Kidney (tissue), 13 donors: ENCODE measurements at regions not wholly inside any gene's neighbourhood (a gene's known extent, or its start where the extent isn't known, plus 50 kb on each side); places are given as distances from the start of the nearest gene placed in this dataset.

Experiments
- DNase-seq, 5 donors: peaks; one replicate each; pipeline ENCODE4 v3.0.0-alpha.2; 2013 to 2020
- FAIRE-seq: peaks from 2 replicates; lab custom pipeline; 2012; peaks lifted over from hg19 to GRCh38; lab: Jason Lieb, UNC
- H3K27ac ChIP-seq, 2 donors: one replicate each; pipeline ENCODE4 v1.7.0; 2013; ENCODE audit warnings: low read depth in 2 of 2, low read length in 2 of 2, inconsistent platforms in 1 of 2
- H3K27me3 ChIP-seq: one replicate; pipeline ENCODE4 v1.7.1; 2013; ENCODE audit warnings: low read length, inconsistent platforms; ENCODE audit not compliant: control insufficient read depth, insufficient read depth
- H3K36me3 ChIP-seq, 3 donors: one replicate each; pipeline versions ENCODE4 v1.7.0 to v1.7.1; 2013; ENCODE audit warnings: low read length in 3 of 3, control low read depth in 1 of 3, inconsistent platforms in 1 of 3; ENCODE audit not compliant: insufficient read depth in 3 of 3, control insufficient read depth in 2 of 3
- H3K4me1 ChIP-seq, 3 donors: one replicate each; pipeline versions ENCODE4 v1.7.0 to v1.7.1; 2013; ENCODE audit warnings: low read length in 3 of 3, inconsistent platforms in 1 of 3, low read depth in 1 of 3; ENCODE audit not compliant: control insufficient read depth in 2 of 3, insufficient read depth in 2 of 3
- H3K4me3 ChIP-seq, 3 donors: one replicate each; pipeline versions ENCODE4 v1.7.0 to v1.8.1; 2013; ENCODE audit warnings: low read length in 3 of 3, control low read depth in 1 of 3, inconsistent platforms in 1 of 3
- H3K9ac ChIP-seq, 3 donors: one replicate each; pipeline versions ENCODE4 v1.7.0 to v1.7.1; 2013; ENCODE audit warnings: low read length in 3 of 3, control low read depth in 1 of 3, inconsistent platforms in 1 of 3
- H3K9me3 ChIP-seq, 3 donors: one replicate each; pipeline versions ENCODE4 v1.7.0 to v1.7.1; 2013; ENCODE audit warnings: low read length in 3 of 3, control low read depth in 1 of 3, inconsistent platforms in 1 of 3; ENCODE audit not compliant: control insufficient read depth in 2 of 3, insufficient read depth in 1 of 3
- intact Hi-C: fragments of 100-400 bp; cut with DNase I; formaldehyde crosslinking; loops from one replicate; pipeline ENCODE4 v1.11.1; 2022
- TF ChIP-seq, protein P1 (sequence below): IDR thresholded peaks from 3 replicates; pipeline ENCODE4 v1.5.1; 2012; ENCODE audit warnings: mild to moderate bottlenecking, moderate library complexity, borderline replicate concordance; ENCODE audit not compliant: insufficient read depth; ENCODE audit errors: extremely low read depth
- donor health status: control.
- donor health status: control.
- donor health status: control.
- donor health status: control.
- donor health status: control.
- donor health status: DM: yes; HTN: yes; CAD: no.
- donor health status: Normal renal cell carcinoma (clear cell type).

DNA sequence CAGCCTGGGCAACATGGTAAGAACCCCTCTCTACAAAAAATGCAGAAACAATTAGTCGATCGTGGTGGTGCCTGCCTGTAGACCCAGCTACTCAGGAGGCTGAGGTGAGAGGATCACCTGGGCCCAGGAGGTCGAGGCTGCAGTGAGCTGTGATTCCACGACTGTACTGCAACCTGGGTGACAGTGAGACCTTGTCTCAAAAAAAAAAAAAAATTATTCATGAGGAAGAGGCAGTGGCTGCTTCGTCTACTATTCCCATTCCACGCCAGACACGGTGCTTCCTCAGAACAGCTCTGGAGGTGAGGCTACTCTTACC lies 52.2 kb upstream of the GSE1 start:
- Histone ChIP-seq H3K9me3 (no peaks in the 10 kb centered on the region), H3K27ac (no peak overlapping the region), H3K9ac (no peak overlapping the region), H3K4me3 (no peak overlapping the region), H3K4me1 (peaks cover 6 to 57% (median 47%) of the 10 kb centered on the region in 3 donors), H3K27me3 (no peaks in the 10 kb centered on the region), H3K36me3 (no peaks in the 10 kb centered on the region)
- TF ChIP-seq, protein P1, sequence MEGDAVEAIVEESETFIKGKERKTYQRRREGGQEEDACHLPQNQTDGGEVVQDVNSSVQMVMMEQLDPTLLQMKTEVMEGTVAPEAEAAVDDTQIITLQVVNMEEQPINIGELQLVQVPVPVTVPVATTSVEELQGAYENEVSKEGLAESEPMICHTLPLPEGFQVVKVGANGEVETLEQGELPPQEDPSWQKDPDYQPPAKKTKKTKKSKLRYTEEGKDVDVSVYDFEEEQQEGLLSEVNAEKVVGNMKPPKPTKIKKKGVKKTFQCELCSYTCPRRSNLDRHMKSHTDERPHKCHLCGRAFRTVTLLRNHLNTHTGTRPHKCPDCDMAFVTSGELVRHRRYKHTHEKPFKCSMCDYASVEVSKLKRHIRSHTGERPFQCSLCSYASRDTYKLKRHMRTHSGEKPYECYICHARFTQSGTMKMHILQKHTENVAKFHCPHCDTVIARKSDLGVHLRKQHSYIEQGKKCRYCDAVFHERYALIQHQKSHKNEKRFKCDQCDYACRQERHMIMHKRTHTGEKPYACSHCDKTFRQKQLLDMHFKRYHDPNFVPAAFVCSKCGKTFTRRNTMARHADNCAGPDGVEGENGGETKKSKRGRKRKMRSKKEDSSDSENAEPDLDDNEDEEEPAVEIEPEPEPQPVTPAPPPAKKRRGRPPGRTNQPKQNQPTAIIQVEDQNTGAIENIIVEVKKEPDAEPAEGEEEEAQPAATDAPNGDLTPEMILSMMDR, result no peak
- DNase-seq, result no peak
- no peak for FAIRE-seq
- intact Hi-C loops, result no loop called here

DNA sequence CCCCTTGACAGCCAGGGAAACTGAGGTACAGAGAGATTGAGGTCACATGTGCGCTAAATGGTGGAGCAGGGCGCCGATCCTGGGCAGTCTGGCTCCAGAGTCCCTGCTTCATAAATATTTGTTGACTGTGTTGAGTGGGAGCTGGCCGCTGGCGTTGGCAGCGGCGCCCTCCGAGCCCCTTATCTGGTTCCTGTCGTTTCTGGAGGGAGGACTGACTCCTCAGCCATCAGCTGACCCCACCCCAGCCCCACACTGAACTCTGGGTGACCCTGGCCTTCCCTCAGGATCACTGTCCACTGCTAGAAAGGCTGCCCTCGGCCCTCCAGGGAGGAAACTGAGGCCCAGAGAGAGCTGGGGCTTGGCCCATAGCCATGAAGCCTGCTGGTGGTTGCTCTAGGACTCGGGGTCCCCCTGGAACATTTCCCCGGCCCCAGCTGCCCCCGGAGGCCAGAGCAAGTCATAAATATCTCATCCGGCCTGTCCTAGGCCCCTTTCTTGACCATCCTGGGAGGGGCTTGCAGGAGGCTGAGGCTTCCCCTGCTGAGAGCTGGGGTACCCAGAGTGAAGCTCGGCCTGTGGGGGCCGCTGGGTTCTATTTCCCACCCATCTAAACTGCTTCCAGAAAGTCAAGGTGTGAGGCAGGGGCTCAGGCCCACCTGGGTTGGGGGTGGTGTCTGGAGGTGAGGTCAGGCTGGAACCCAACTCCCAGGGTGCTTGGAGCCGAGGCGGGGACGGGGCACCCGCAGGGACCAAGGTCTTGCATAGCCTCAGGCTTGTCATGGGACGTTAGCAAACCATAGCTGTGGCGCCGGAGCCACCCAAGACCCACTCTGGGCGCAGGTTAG lies 51.7 kb upstream of the GSE1 start:
- TF ChIP-seq, protein P1, result no peak
- DNase-seq (peak in 1 of 5 donors; percentile 69), FAIRE-seq (no peak)
- Histone ChIP-seq H3K4me3 (no peak overlapping the region), H3K9me3 (no peaks in the 10 kb centered on the region), H3K27ac (peak overlapping the region; percentile 80 to 84), H3K4me1 (peaks cover 6 to 61% (median 51%) of the 10 kb centered on the region in 3 donors), H3K27me3 (no peaks in the 10 kb centered on the region), H3K36me3 (no peaks in the 10 kb centered on the region), H3K9ac (peak overlapping the region in 1 of 3 donors; percentile 63)
- intact Hi-C loops, result no loop called here

DNA sequence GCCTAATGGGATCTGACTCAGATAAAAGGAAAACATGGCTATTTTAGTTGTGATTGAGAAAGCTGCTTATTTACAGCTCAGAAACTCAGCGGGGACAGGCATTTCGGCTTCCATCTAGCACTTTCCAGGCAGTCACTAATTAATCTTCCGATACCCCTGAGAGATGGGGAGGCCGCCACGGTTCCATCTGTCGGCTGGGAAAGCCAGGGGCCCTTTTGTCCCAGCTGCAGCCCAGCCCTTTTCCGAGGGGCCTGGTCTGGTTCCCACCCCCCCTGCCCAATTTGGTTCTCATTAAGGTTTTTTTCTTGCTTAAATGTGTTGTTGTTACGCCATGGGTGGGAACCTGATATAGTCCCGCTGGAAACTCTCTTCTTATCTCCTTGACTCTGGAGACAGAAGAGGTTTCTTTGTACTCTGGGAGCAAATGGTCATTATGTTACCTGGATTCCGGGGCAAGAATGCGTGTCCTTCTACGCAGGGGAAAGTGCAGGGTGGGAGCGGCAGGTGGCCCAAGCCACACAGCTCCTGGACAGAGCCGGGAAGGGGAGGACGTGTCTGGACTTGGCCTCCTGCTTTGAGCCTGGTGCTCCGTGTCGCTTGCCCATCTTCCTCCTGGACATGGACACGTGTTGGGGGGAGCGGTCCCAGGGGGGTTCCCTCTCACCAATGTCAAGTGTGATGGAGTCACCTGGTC lies 50.9 kb upstream of the GSE1 start:
- no peak overlapping the region for H3K4me3 ChIP-seq
- no peaks in the 10 kb centered on the region for H3K27me3 ChIP-seq
- peaks cover 6 to 58% (median 51%) of the 10 kb centered on the region in 3 donors for H3K4me1 ChIP-seq
- H3K9ac ChIP-seq, result peak overlapping the region in 1 of 3 donors; percentile 63
- H3K9me3 ChIP-seq, result no peaks in the 10 kb centered on the region
- FAIRE-seq (no peak), DNase-seq (peak; percentile 70 to 87 (median 81))
- TF ChIP-seq, protein P1, result no peak
- peak overlapping the region; percentile 80 to 84 for H3K27ac ChIP-seq
- intact Hi-C loops, result no loop called here
- no peaks in the 10 kb centered on the region for H3K36me3 ChIP-seq
